ENCODE measurements at regions not wholly inside any gene's neighbourhood (a gene's known extent, or its start where the extent isn't known, plus 50 kb on each side); places are given as distances from the start of the nearest gene placed in this dataset.

- no peaks in the 10 kb centered on the region for H3F3A ChIP-seq (ENCODE audit: insufficient read depth)
- H3K9me2 ChIP-seq (replicated peaks; ENCODE audit: insufficient read depth, low read length): no peaks in the 10 kb centered on the region
- TF ChIP-seq EZH2phosphoT487 (conservative IDR thresholded peaks at IDR 0.05; ENCODE audit: low read length) (no peak), CTCF (IDR thresholded peaks at IDR 0.05; ENCODE audit: insufficient read depth, low read length, poor library complexity, severe bottlenecking) (no peak)
- no peak overlapping the region for H3K4me2 ChIP-seq (ENCODE audit: low read depth, low read length, poor library complexity, severe bottlenecking)
- H3K27me3 ChIP-seq (ENCODE audit: low read length): no peaks in the 10 kb centered on the region
- no peaks in the 10 kb centered on the region for H4K20me1 ChIP-seq (ENCODE audit: low read depth, low read length)
- no peaks in the 10 kb centered on the region for H3K79me2 ChIP-seq (ENCODE audit: insufficient read depth, low read length)
- H3K4me3 ChIP-seq (ENCODE audit: insufficient read depth, low read length, poor library complexity, severe bottlenecking): no peak overlapping the region
- H3K36me3 ChIP-seq (ENCODE audit: low read length): no peaks in the 10 kb centered on the region
- no peak overlapping the region for H2AFZ ChIP-seq (ENCODE audit: low read depth, low read length, severe bottlenecking)
- no peak overlapping the region for H3K9ac ChIP-seq (ENCODE audit: low read length)
- H3K27ac ChIP-seq (ENCODE audit: low read depth, low read length): no peak overlapping the region
- H3K9me3 ChIP-seq (ENCODE audit: insufficient read depth, low read length): no peaks in the 10 kb centered on the region
Observed at GRCh38 chr12:105832021-105832420, 306.7 kb downstream of the NUAK1 start.

GRCh38 chr12:105832806-105833205, 305.9 kb downstream of the NUAK1 start:
- no peaks in the 10 kb centered on the region for H3K9me2 ChIP-seq (replicated peaks; ENCODE audit: insufficient read depth, low read length)
- no peaks in the 10 kb centered on the region for H3F3A ChIP-seq (ENCODE audit: insufficient read depth)
- no peak overlapping the region for H3K27ac ChIP-seq (ENCODE audit: low read depth, low read length)

GRCh38 chr12:105834496-105834895, 304.3 kb downstream of the NUAK1 start:
- Histone ChIP-seq H4K20me1 (ENCODE audit: low read depth, low read length) (no peaks in the 10 kb centered on the region), H3K9me3 (ENCODE audit: insufficient read depth, low read length) (no peaks in the 10 kb centered on the region), H3K36me3 (ENCODE audit: low read length) (no peaks in the 10 kb centered on the region), H3K4me3 (ENCODE audit: insufficient read depth, low read length, poor library complexity, severe bottlenecking) (no peak overlapping the region), H3K27me3 (ENCODE audit: low read length) (no peaks in the 10 kb centered on the region), H3F3A (ENCODE audit: insufficient read depth) (no peaks in the 10 kb centered on the region), H2AFZ (ENCODE audit: low read depth, low read length, severe bottlenecking) (no peak overlapping the region), H3K27ac (ENCODE audit: low read depth, low read length) (no peak overlapping the region), H3K9ac (ENCODE audit: low read length) (no peak overlapping the region), H3K4me2 (ENCODE audit: low read depth, low read length, poor library complexity, severe bottlenecking) (no peak overlapping the region), H3K9me2 (replicated peaks; ENCODE audit: insufficient read depth, low read length) (no peaks in the 10 kb centered on the region), H3K79me2 (ENCODE audit: insufficient read depth, low read length) (no peaks in the 10 kb centered on the region)
- TF ChIP-seq EZH2phosphoT487 (conservative IDR thresholded peaks at IDR 0.05; ENCODE audit: low read length) (no peak), CTCF (IDR thresholded peaks at IDR 0.05; ENCODE audit: insufficient read depth, low read length, poor library complexity, severe bottlenecking) (no peak)

More at GRCh38 chr12:105832806-105833205, 305.9 kb downstream of the NUAK1 start:
- Histone ChIP-seq H3K9ac (ENCODE audit: low read length) (no peak overlapping the region), H3K79me2 (ENCODE audit: insufficient read depth, low read length) (no peaks in the 10 kb centered on the region), H2AFZ (ENCODE audit: low read depth, low read length, severe bottlenecking) (no peak overlapping the region), H3K36me3 (ENCODE audit: low read length) (no peaks in the 10 kb centered on the region), H3K4me2 (ENCODE audit: low read depth, low read length, poor library complexity, severe bottlenecking) (no peak overlapping the region), H4K20me1 (ENCODE audit: low read depth, low read length) (no peaks in the 10 kb centered on the region), H3K4me3 (ENCODE audit: insufficient read depth, low read length, poor library complexity, severe bottlenecking) (no peak overlapping the region), H3K9me3 (ENCODE audit: insufficient read depth, low read length) (no peaks in the 10 kb centered on the region), H3K27me3 (ENCODE audit: low read length) (no peaks in the 10 kb centered on the region)
- TF ChIP-seq CTCF (IDR thresholded peaks at IDR 0.05; ENCODE audit: insufficient read depth, low read length, poor library complexity, severe bottlenecking) (no peak), EZH2phosphoT487 (conservative IDR thresholded peaks at IDR 0.05; ENCODE audit: low read length) (no peak)
